ENCODE measurements at regions not wholly inside any gene's neighbourhood (a gene's known extent, or its start where the extent isn't known, plus 50 kb on each side); places are given as distances from the start of the nearest gene placed in this dataset.

DNA sequence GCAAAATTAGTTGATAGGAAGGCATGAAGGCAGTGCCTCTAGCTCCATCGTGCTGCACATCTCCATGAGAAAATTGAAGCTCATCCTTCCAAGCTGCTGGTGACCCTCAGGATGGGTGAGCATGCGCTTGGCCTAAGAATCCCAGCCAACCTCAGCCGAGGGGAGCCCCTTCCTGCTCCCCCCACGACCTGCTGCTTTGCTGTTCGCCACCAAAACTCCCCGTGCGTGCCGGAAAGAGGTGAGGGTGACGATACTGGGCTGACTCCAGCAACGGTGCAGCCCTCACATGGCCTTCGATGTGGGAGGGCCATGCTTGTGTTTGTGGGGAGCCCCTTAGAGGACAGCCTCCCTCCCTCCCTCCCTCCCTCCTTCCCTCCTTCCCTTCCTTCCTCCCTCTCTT lies 660.9 kb downstream of the BRD1 start:
- DNase-seq (ENCODE audit: low read depth): no peak
- TF ChIP-seq MYC (IDR thresholded peaks at IDR 0.05; ENCODE audit: low read depth, low read length) (no peak), POLR2A (IDR thresholded peaks at IDR 0.05; ENCODE audit: extremely low read depth, insufficient read length) (no peak), MAX (IDR thresholded peaks at IDR 0.05; ENCODE audit: low read depth, low read length) (no peak), CTCF (IDR thresholded peaks at IDR 0.05; ENCODE audit: low read depth, low read length) (no peak)
- H3K4me3 ChIP-seq (ENCODE audit: low read depth, low read length): no peak overlapping the region

DNA sequence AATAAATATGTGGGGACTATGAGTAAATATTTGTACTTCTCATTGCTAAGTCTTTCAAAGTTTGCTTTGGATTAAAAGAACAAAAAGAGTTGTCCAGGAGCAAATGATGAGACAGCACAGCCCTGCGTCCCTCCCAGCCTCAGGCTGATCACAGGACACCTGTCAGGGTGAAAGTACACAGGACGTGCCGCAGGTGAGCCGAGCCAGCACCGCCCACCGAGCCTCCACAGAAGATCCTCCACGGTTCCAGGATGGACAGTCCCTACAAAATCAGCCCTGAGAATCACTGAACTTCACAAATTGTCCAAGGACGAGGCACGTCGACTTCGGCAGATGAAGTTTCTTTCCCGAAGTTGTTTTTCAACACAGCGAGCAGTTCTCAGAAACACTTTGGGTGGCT lies 661.5 kb downstream of the BRD1 start:
- DNase-seq (ENCODE audit: low read depth): no peak
- H3K4me3 ChIP-seq (ENCODE audit: low read depth, low read length): no peak overlapping the region
- TF ChIP-seq MAX (IDR thresholded peaks at IDR 0.05; ENCODE audit: low read depth, low read length) (no peak), CTCF (IDR thresholded peaks at IDR 0.05; ENCODE audit: low read depth, low read length) (no peak), MYC (IDR thresholded peaks at IDR 0.05; ENCODE audit: low read depth, low read length) (no peak), POLR2A (IDR thresholded peaks at IDR 0.05; ENCODE audit: extremely low read depth, insufficient read length) (no peak)

GRCh38 chr22:49164773-49165320 lies 662.8 kb downstream of the BRD1 start:
- H3K4me3 ChIP-seq (ENCODE audit: low read depth, low read length): no peak overlapping the region
- DNase-seq (ENCODE audit: low read depth): no peak
- TF ChIP-seq POLR2A (IDR thresholded peaks at IDR 0.05; ENCODE audit: extremely low read depth, insufficient read length) (no peak), MAX (IDR thresholded peaks at IDR 0.05; ENCODE audit: low read depth, low read length) (no peak), MYC (IDR thresholded peaks at IDR 0.05; ENCODE audit: low read depth, low read length) (no peak), CTCF (IDR thresholded peaks at IDR 0.05; ENCODE audit: low read depth, low read length) (no peak)

DNA sequence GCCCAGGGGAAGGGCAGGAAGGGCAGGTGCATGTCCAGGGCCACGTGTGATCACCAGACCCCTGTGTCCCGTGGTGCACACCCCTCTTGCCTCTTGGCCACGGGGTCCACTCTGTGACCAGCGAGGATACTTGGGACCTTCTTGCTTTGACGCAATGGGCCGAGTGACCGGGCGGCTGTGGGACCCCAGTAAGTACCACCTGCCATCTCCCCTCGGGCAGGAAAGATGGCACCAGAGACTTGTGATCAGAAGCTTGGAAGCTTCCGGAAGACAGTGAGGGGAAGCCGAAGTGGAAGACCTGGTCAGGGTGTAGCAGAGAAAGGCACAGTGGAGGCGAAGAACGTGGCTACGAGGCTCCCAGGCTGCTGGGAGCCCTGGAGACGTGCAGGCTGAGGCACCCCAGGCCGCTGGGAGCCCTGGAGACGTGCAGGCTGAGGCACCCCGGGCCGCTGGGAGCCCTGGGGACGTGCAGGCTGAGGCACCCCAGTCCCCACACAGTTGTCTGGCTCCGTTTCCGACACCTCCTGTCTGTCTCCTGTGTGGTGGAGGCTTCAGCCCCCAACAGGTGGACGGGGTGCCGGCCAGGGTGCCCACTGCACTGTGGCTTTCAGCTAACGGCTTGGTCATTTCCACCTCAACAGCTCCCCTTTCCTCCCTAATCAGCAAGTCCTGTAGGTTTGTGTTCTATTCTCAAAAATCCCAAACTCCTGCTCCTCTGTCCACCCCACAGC lies 663.5 kb downstream of the BRD1 start:
- no peak overlapping the region for H3K4me3 ChIP-seq (ENCODE audit: low read depth, low read length)
- DNase-seq (ENCODE audit: low read depth): no peak
- TF ChIP-seq CTCF (IDR thresholded peaks at IDR 0.05; ENCODE audit: low read depth, low read length): no peak

GRCh38 chr22:49163258-49163959 lies 664.3 kb downstream of the BRD1 start:
- TF ChIP-seq POLR2A (IDR thresholded peaks at IDR 0.05; ENCODE audit: extremely low read depth, insufficient read length) (no peak), MYC (IDR thresholded peaks at IDR 0.05; ENCODE audit: low read depth, low read length) (no peak), MAX (IDR thresholded peaks at IDR 0.05; ENCODE audit: low read depth, low read length) (no peak), CTCF (IDR thresholded peaks at IDR 0.05; ENCODE audit: low read depth, low read length) (no peak)
- no peak for DNase-seq (ENCODE audit: low read depth)

More at GRCh38 chr22:49163258-49163959, 664.3 kb downstream of the BRD1 start:
- H3K4me3 ChIP-seq (ENCODE audit: low read depth, low read length): no peak overlapping the region

Data from NB4 (cell line).